Kidney (tissue), 13 donors: ENCODE measurements at regions not wholly inside any gene's neighbourhood (a gene's known extent, or its start where the extent isn't known, plus 50 kb on each side); places are given as distances from the start of the nearest gene placed in this dataset.

Experiments
- DNase-seq, 5 donors: peaks; one replicate each; pipeline ENCODE4 v3.0.0-alpha.2; 2013 to 2020
- FAIRE-seq: peaks from 2 replicates; lab custom pipeline; 2012; peaks lifted over from hg19 to GRCh38; lab: Jason Lieb, UNC
- H3K27ac ChIP-seq, 2 donors: one replicate each; pipeline ENCODE4 v1.7.0; 2013; ENCODE audit warnings: low read depth in 2 of 2, low read length in 2 of 2, inconsistent platforms in 1 of 2
- H3K27me3 ChIP-seq: one replicate; pipeline ENCODE4 v1.7.1; 2013; ENCODE audit warnings: low read length, inconsistent platforms; ENCODE audit not compliant: control insufficient read depth, insufficient read depth
- H3K36me3 ChIP-seq, 3 donors: one replicate each; pipeline versions ENCODE4 v1.7.0 to v1.7.1; 2013; ENCODE audit warnings: low read length in 3 of 3, control low read depth in 1 of 3, inconsistent platforms in 1 of 3; ENCODE audit not compliant: insufficient read depth in 3 of 3, control insufficient read depth in 2 of 3
- H3K4me1 ChIP-seq, 3 donors: one replicate each; pipeline versions ENCODE4 v1.7.0 to v1.7.1; 2013; ENCODE audit warnings: low read length in 3 of 3, inconsistent platforms in 1 of 3, low read depth in 1 of 3; ENCODE audit not compliant: control insufficient read depth in 2 of 3, insufficient read depth in 2 of 3
- H3K4me3 ChIP-seq, 3 donors: one replicate each; pipeline versions ENCODE4 v1.7.0 to v1.8.1; 2013; ENCODE audit warnings: low read length in 3 of 3, control low read depth in 1 of 3, inconsistent platforms in 1 of 3
- H3K9ac ChIP-seq, 3 donors: one replicate each; pipeline versions ENCODE4 v1.7.0 to v1.7.1; 2013; ENCODE audit warnings: low read length in 3 of 3, control low read depth in 1 of 3, inconsistent platforms in 1 of 3
- H3K9me3 ChIP-seq, 3 donors: one replicate each; pipeline versions ENCODE4 v1.7.0 to v1.7.1; 2013; ENCODE audit warnings: low read length in 3 of 3, control low read depth in 1 of 3, inconsistent platforms in 1 of 3; ENCODE audit not compliant: control insufficient read depth in 2 of 3, insufficient read depth in 1 of 3
- intact Hi-C: fragments of 100-400 bp; cut with DNase I; formaldehyde crosslinking; loops from one replicate; pipeline ENCODE4 v1.11.1; 2022
- TF ChIP-seq, protein P1 (sequence below): IDR thresholded peaks from 3 replicates; pipeline ENCODE4 v1.5.1; 2012; ENCODE audit warnings: mild to moderate bottlenecking, moderate library complexity, borderline replicate concordance; ENCODE audit not compliant: insufficient read depth; ENCODE audit errors: extremely low read depth
- donor health status: control.
- donor health status: control.
- donor health status: control.
- donor health status: control.
- donor health status: control.
- donor health status: DM: yes; HTN: yes; CAD: no.
- donor health status: Normal renal cell carcinoma (clear cell type).

- no peak overlapping the region for H3K27ac ChIP-seq
- no peaks in the 10 kb centered on the region for H3K4me1 ChIP-seq
- H3K36me3 ChIP-seq: no peaks in the 10 kb centered on the region
- intact Hi-C loops: no loop called here
- no peak overlapping the region for H3K4me3 ChIP-seq
- FAIRE-seq (no peak), DNase-seq (peak in 3 of 5 donors; percentile 25 to 59 (median 42))
- no peak overlapping the region for H3K9ac ChIP-seq
- no peaks in the 10 kb centered on the region for H3K27me3 ChIP-seq
- TF ChIP-seq, protein P1, sequence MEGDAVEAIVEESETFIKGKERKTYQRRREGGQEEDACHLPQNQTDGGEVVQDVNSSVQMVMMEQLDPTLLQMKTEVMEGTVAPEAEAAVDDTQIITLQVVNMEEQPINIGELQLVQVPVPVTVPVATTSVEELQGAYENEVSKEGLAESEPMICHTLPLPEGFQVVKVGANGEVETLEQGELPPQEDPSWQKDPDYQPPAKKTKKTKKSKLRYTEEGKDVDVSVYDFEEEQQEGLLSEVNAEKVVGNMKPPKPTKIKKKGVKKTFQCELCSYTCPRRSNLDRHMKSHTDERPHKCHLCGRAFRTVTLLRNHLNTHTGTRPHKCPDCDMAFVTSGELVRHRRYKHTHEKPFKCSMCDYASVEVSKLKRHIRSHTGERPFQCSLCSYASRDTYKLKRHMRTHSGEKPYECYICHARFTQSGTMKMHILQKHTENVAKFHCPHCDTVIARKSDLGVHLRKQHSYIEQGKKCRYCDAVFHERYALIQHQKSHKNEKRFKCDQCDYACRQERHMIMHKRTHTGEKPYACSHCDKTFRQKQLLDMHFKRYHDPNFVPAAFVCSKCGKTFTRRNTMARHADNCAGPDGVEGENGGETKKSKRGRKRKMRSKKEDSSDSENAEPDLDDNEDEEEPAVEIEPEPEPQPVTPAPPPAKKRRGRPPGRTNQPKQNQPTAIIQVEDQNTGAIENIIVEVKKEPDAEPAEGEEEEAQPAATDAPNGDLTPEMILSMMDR: no peak
- H3K9me3 ChIP-seq: no peaks in the 10 kb centered on the region
These were observed 615.7 kb upstream of the NRP1 start for GRCh38 chr10:33950206-33950605.

DNA sequence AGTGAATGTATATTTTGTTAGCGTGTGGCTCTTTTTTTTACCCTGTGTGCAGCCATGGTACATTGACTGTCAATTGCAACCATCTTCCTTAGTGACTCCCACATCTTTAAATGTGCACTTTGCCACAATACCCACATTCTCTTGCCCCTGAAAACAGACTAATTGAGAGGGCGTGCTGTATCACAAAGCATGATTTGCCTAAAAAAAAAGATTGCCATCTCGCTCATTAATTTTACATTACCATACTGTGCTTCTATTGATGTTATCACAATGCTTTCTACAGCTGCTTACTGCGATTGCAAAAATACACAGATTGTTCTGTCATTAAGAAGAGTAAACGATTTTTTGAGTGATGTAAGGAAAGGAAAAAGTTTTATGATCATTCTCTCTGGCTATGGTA is 613.1 kb upstream of the NRP1 start:
- H3K36me3 ChIP-seq: no peaks in the 10 kb centered on the region
- DNase-seq: no peak
- H3K27me3 ChIP-seq: no peaks in the 10 kb centered on the region
- intact Hi-C loops: no loop called here
- TF ChIP-seq, protein P1: no peak
- H3K9me3 ChIP-seq: no peaks in the 10 kb centered on the region
- FAIRE-seq: no peak
- no peak overlapping the region for H3K4me3 ChIP-seq
- no peak overlapping the region for H3K27ac ChIP-seq
- H3K9ac ChIP-seq: no peak overlapping the region
- no peaks in the 10 kb centered on the region for H3K4me1 ChIP-seq

DNA sequence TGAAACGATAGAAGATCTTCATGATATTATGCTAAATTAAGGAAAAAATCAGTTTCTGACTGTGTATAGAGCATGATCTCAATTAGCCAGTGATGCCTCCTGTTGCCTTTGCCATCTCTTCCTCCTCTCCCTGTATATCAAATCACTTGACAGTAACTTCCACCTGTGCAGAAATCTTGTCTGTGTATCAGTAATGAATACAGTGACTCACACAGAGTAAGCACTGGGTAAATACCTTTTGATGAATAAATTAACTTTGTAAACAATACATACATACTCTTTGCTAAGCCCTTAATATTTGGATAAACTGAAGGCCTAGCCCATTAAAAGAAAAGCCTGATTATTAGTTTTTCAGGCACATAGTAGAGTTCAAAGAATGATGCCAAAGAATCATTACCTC is 610.6 kb upstream of the NRP1 start:
- Histone ChIP-seq H3K4me3 (no peak overlapping the region), H3K9me3 (no peaks in the 10 kb centered on the region), H3K27ac (no peak overlapping the region), H3K9ac (no peak overlapping the region), H3K36me3 (no peaks in the 10 kb centered on the region), H3K4me1 (no peaks in the 10 kb centered on the region), H3K27me3 (no peaks in the 10 kb centered on the region)
- DNase-seq (no peak), FAIRE-seq (no peak)
- TF ChIP-seq, protein P1: no peak
- intact Hi-C loops: no loop called here

GRCh38 chr10:33942508-33942907 is 608.0 kb upstream of the NRP1 start:
- no peak overlapping the region for H3K27ac ChIP-seq
- H3K36me3 ChIP-seq: no peaks in the 10 kb centered on the region
- no peaks in the 10 kb centered on the region for H3K9me3 ChIP-seq
- TF ChIP-seq, protein P1: no peak
- no peaks in the 10 kb centered on the region for H3K27me3 ChIP-seq
- DNase-seq (no peak), FAIRE-seq (no peak)
- peaks cover 0 to 4% (median 0%) of the 10 kb centered on the region in 3 donors for H3K4me1 ChIP-seq
- intact Hi-C loops: no loop called here
- H3K9ac ChIP-seq: no peak overlapping the region
- H3K4me3 ChIP-seq: no peak overlapping the region
